Trophoblast cell (in vitro differentiated cells and primary cell): ENCODE measurements at regions not wholly inside any gene's neighbourhood (a gene's known extent, or its start where the extent isn't known, plus 50 kb on each side); places are given as distances from the start of the nearest gene placed in this dataset.

ENCODE experiments used
- DNase-seq, 2 donors: peaks; one replicate each; pipeline ENCODE4 v3.0.0-alpha.2; 2016
- H2AFZ ChIP-seq: 2 replicates; pipeline ENCODE4 v1.6.1; 2013; ENCODE audit warnings: low read length, moderate library complexity, mild to moderate bottlenecking; ENCODE audit not compliant: insufficient read depth, poor library complexity
- H2AK5ac ChIP-seq: 2 replicates; pipeline ENCODE4 v1.6.1; 2013; ENCODE audit warnings: mild to moderate bottlenecking, low read length
- H2BK120ac ChIP-seq: 2 replicates; pipeline ENCODE4 v1.6.1; 2013; ENCODE audit warnings: low read length, mild to moderate bottlenecking, moderate library complexity; ENCODE audit not compliant: insufficient read depth, poor library complexity
- H2BK12ac ChIP-seq: 2 replicates; pipeline ENCODE4 v1.6.1; 2013; ENCODE audit warnings: mild to moderate bottlenecking, low read length, moderate library complexity
- H2BK5ac ChIP-seq: 2 replicates; pipeline ENCODE4 v1.6.1; 2013; ENCODE audit warnings: low read length, low read depth, moderate library complexity, mild to moderate bottlenecking; ENCODE audit not compliant: poor library complexity
- H3K14ac ChIP-seq: 2 replicates; pipeline ENCODE4 v1.6.1; 2013; ENCODE audit warnings: mild to moderate bottlenecking, low read length
- H3K18ac ChIP-seq: 2 replicates; pipeline ENCODE4 v1.6.1; 2013; ENCODE audit warnings: mild to moderate bottlenecking, low read length
- H3K23ac ChIP-seq: 2 replicates; pipeline ENCODE4 v1.6.1; 2013; ENCODE audit warnings: low read length
- H3K27ac ChIP-seq: 2 replicates; pipeline ENCODE4 v1.5.1; 2013; ENCODE audit warnings: low read depth, mild to moderate bottlenecking, inconsistent platforms, low read length, moderate library complexity
- H3K27me3 ChIP-seq: 2 replicates; pipeline ENCODE4 v1.6.1; 2013; ENCODE audit warnings: inconsistent platforms, mild to moderate bottlenecking, low read length, moderate library complexity; ENCODE audit not compliant: insufficient read depth
- H3K36me3 ChIP-seq, 2 experiments: 1 replicate in 1 of 2; 2 replicates in 1 of 2; pipeline ENCODE4 v1.6.1; 2013; ENCODE audit warnings: low read length in 2 of 2, mild to moderate bottlenecking in 2 of 2, moderate library complexity in 1 of 2; ENCODE audit not compliant: insufficient read depth in 2 of 2, control insufficient read depth in 1 of 2
- H3K4ac ChIP-seq: 2 replicates; pipeline ENCODE4 v1.6.1; 2013; ENCODE audit warnings: low read depth, mild to moderate bottlenecking, low read length, moderate library complexity
- H3K4me1 ChIP-seq, 2 experiments: 1 replicate in 1 of 2; 2 replicates in 1 of 2; pipeline ENCODE4 v1.6.1; 2013; ENCODE audit warnings: low read length in 2 of 2, mild to moderate bottlenecking in 2 of 2, moderate library complexity in 1 of 2; ENCODE audit not compliant: insufficient read depth in 2 of 2, control insufficient read depth in 1 of 2
- H3K4me2 ChIP-seq: 2 replicates; pipeline ENCODE4 v1.6.1; 2013; ENCODE audit warnings: inconsistent platforms, mild to moderate bottlenecking, low read length, moderate library complexity
- H3K4me3 ChIP-seq: 2 replicates; pipeline ENCODE4 v1.5.1; 2013; ENCODE audit warnings: mild to moderate bottlenecking, low read depth, low read length, inconsistent platforms
- H3K79me1 ChIP-seq: one replicate; pipeline ENCODE4 v1.6.1; 2013; ENCODE audit warnings: low read length
- H3K79me2 ChIP-seq: 2 replicates; pipeline ENCODE4 v1.6.1; 2013; ENCODE audit warnings: low read length, mild to moderate bottlenecking; ENCODE audit not compliant: control insufficient read depth, insufficient read depth, poor library complexity
- H3K9ac ChIP-seq: 2 replicates; pipeline ENCODE4 v1.6.1; 2013; ENCODE audit warnings: mild to moderate bottlenecking, low read length
- H3K9me3 ChIP-seq: 2 replicates; pipeline ENCODE4 v1.6.1; 2013; ENCODE audit warnings: low read depth, mild to moderate bottlenecking, control low read depth, inconsistent platforms, low read length; ENCODE audit not compliant: insufficient read depth
- H4K12ac ChIP-seq: 2 replicates; pipeline ENCODE4 v1.6.1; 2013; ENCODE audit warnings: low read depth, mild to moderate bottlenecking, low read length, moderate library complexity
- H4K8ac ChIP-seq: 2 replicates; pipeline ENCODE4 v1.6.1; 2013; ENCODE audit warnings: low read depth, mild to moderate bottlenecking, low read length, moderate library complexity
- H4K91ac ChIP-seq: one replicate; pipeline ENCODE4 v1.6.1; 2013; ENCODE audit warnings: low read depth, mild to moderate bottlenecking, low read length, moderate library complexity
- WGBS: extraction: QIAGEN DNeasy Blood & Tissue Kit; methylation state at CpG from one replicate; pipeline ENCODE4 v1.1.7; 2013; ENCODE audit warnings: missing lambda C conversion rate; ENCODE audit not compliant: insufficient read length, insufficient coverage; ENCODE audit errors: extremely low coverage; 5-methylcytosine and 5-hydroxymethylcytosine counted together

- no peak overlapping the region for H3K18ac ChIP-seq
- H3K27ac ChIP-seq: no peak overlapping the region
- no peak overlapping the region for H3K4me3 ChIP-seq
- no peaks in the 10 kb centered on the region for H3K36me3 ChIP-seq
- no peak overlapping the region for H2BK5ac ChIP-seq
- no peak overlapping the region for H2AFZ ChIP-seq
- H4K12ac ChIP-seq: no peak overlapping the region
- no peak overlapping the region for H3K9ac ChIP-seq
- no peak overlapping the region for H2AK5ac ChIP-seq
- no peak overlapping the region for H2BK120ac ChIP-seq
- H3K23ac ChIP-seq: no peak overlapping the region
- DNase-seq: no peak
- H4K91ac ChIP-seq: no peak overlapping the region
- H3K79me1 ChIP-seq: no peaks in the 10 kb centered on the region
- no peak overlapping the region for H3K4ac ChIP-seq
- no peaks in the 10 kb centered on the region for H3K79me2 ChIP-seq
- no peaks in the 10 kb centered on the region for H3K9me3 ChIP-seq
- H3K14ac ChIP-seq: no peak overlapping the region
- H3K4me1 ChIP-seq: peaks cover 0 to 2% of the 10 kb centered on the region in 2 experiments
- no peaks in the 10 kb centered on the region for H3K27me3 ChIP-seq
- H2BK12ac ChIP-seq: no peak overlapping the region
- no peak overlapping the region for H4K8ac ChIP-seq
- H3K4me2 ChIP-seq: no peak overlapping the region
- WGBS: no CpG with 5 or more reads among the region's 4 CpGs
Observed at GRCh38 chr6:66664112-66664511, 957.1 kb upstream of the EYS start.

- H3K27ac ChIP-seq: no peak overlapping the region
- no peak overlapping the region for H3K4me2 ChIP-seq
- no peak overlapping the region for H2AFZ ChIP-seq
- H3K79me2 ChIP-seq: no peaks in the 10 kb centered on the region
- no peak overlapping the region for H3K23ac ChIP-seq
- H2BK120ac ChIP-seq: no peak overlapping the region
- H3K4me1 ChIP-seq: peaks cover 0 to 2% of the 10 kb centered on the region in 2 experiments
- H3K4me3 ChIP-seq: no peak overlapping the region
- no peak overlapping the region for H3K4ac ChIP-seq
- H4K8ac ChIP-seq: no peak overlapping the region
- no peak for DNase-seq
- no peaks in the 10 kb centered on the region for H3K27me3 ChIP-seq
- H4K91ac ChIP-seq: no peak overlapping the region
- H3K14ac ChIP-seq: no peak overlapping the region
- H3K36me3 ChIP-seq: no peaks in the 10 kb centered on the region
- no peak overlapping the region for H2BK12ac ChIP-seq
- no peaks in the 10 kb centered on the region for H3K9me3 ChIP-seq
- no CpG with 5 or more reads among the region's 6 CpGs for WGBS
- H2AK5ac ChIP-seq: no peak overlapping the region
- no peak overlapping the region for H3K18ac ChIP-seq
- no peak overlapping the region for H4K12ac ChIP-seq
- no peak overlapping the region for H2BK5ac ChIP-seq
- no peaks in the 10 kb centered on the region for H3K79me1 ChIP-seq
- H3K9ac ChIP-seq: no peak overlapping the region
Observed at GRCh38 chr6:66662721-66663507, 955.9 kb upstream of the EYS start.

GRCh38 chr6:66662196-66662595 is 955.2 kb upstream of the EYS start:
- Histone ChIP-seq H2AFZ (no peak overlapping the region), H3K9me3 (no peaks in the 10 kb centered on the region), H3K9ac (no peak overlapping the region), H3K27me3 (no peaks in the 10 kb centered on the region), H2BK12ac (no peak overlapping the region), H3K23ac (no peak overlapping the region), H3K4me2 (no peak overlapping the region), H4K91ac (no peak overlapping the region), H2BK120ac (no peak overlapping the region), H3K18ac (no peak overlapping the region), H3K27ac (no peak overlapping the region), H3K79me2 (no peaks in the 10 kb centered on the region), H3K14ac (no peak overlapping the region), H2AK5ac (no peak overlapping the region), H4K12ac (no peak overlapping the region), H4K8ac (no peak overlapping the region), H2BK5ac (no peak overlapping the region), H3K4me1 (peaks cover 0 to 2% of the 10 kb centered on the region in 2 experiments), H3K79me1 (no peaks in the 10 kb centered on the region), H3K4me3 (no peak overlapping the region), H3K4ac (no peak overlapping the region), H3K36me3 (no peaks in the 10 kb centered on the region)
- no peak for DNase-seq

GRCh38 chr6:66655420-66655819 is 948.4 kb upstream of the EYS start:
- Histone ChIP-seq H3K18ac (no peak overlapping the region), H3K4me2 (no peak overlapping the region), H2BK5ac (no peak overlapping the region), H3K27ac (no peak overlapping the region), H3K4ac (no peak overlapping the region), H3K9me3 (no peaks in the 10 kb centered on the region), H3K14ac (no peak overlapping the region), H3K79me2 (no peaks in the 10 kb centered on the region), H4K12ac (no peak overlapping the region), H3K36me3 (no peaks in the 10 kb centered on the region), H3K4me1 (no peaks in the 10 kb centered on the region), H3K9ac (no peak overlapping the region), H3K4me3 (peak overlapping the region; percentile 18), H4K91ac (no peak overlapping the region), H3K27me3 (no peaks in the 10 kb centered on the region), H4K8ac (no peak overlapping the region), H2AFZ (no peak overlapping the region), H2AK5ac (no peak overlapping the region), H2BK12ac (no peak overlapping the region), H3K79me1 (no peaks in the 10 kb centered on the region), H3K23ac (no peak overlapping the region), H2BK120ac (no peak overlapping the region)
- WGBS: no CpG with 5 or more reads among the region's 13 CpGs
- no peak for DNase-seq
